CD8-positive, alpha-beta memory T cell (primary cell): ENCODE measurements at regions not wholly inside any gene's neighbourhood (a gene's known extent, or its start where the extent isn't known, plus 50 kb on each side); places are given as distances from the start of the nearest gene placed in this dataset.

Experiments
- CTCF ChIA-PET: fragments of 350-600 bp; sonication (Branson Sonifier 250); formaldehyde crosslinking; loops from one replicate; lab custom pipeline; 2021; ENCODE audit warnings: antibody characterized with exemption; lab: Charles Lee
- POLR2A ChIA-PET: fragments of 350-600 bp; sonication (Branson Sonifier 250); formaldehyde crosslinking; loops from one replicate; lab custom pipeline; 2021; ENCODE audit warnings: antibody characterized with exemption; lab: Charles Lee
- DNase-seq, 5 donors: peaks; one replicate each; pipeline versions ENCODE4 v3.0.0 to v3.0.0-alpha.2; 2020 to 2022; ENCODE audit warnings: mixed read lengths in 1 of 5
- H3K27ac ChIP-seq: one replicate; pipeline ENCODE4 v1.7.0; 2013; ENCODE audit warnings: low read depth, mild to moderate bottlenecking, low read length, moderate library complexity
- H3K27me3 ChIP-seq: 2 replicates; pipeline ENCODE4 v1.7.0; 2013; ENCODE audit warnings: low read length, mild to moderate bottlenecking; ENCODE audit not compliant: insufficient read depth, poor library complexity, severe bottlenecking
- H3K36me3 ChIP-seq: 2 replicates; pipeline ENCODE4 v1.7.0; 2013; ENCODE audit warnings: mild to moderate bottlenecking, low read length, moderate library complexity; ENCODE audit not compliant: insufficient read depth
- H3K4me1 ChIP-seq: 2 replicates; pipeline ENCODE4 v1.7.0; 2013; ENCODE audit warnings: mild to moderate bottlenecking, low read length, moderate library complexity; ENCODE audit not compliant: insufficient read depth
- H3K4me3 ChIP-seq: 2 replicates; pipeline ENCODE4 v1.7.0; 2013; ENCODE audit warnings: mild to moderate bottlenecking, low read length
- H3K9me3 ChIP-seq: 2 replicates; pipeline ENCODE4 v1.7.0; 2013; ENCODE audit warnings: mild to moderate bottlenecking, low read length
- H3K27ac Mint-ChIP-seq, 8 donors: one replicate each; pipeline ENCODE4 v1.8.0; 2020 to 2021; ENCODE audit warnings: mixed read lengths in 8 of 8, mild to moderate bottlenecking in 6 of 8, inconsistent platforms in 3 of 8, moderate library complexity in 3 of 8
- H3K27me3 Mint-ChIP-seq, 2 donors: one replicate each; pipeline ENCODE4 v1.8.0; 2020 to 2021; ENCODE audit warnings: mixed read lengths in 2 of 2, mild to moderate bottlenecking in 1 of 2, moderate library complexity in 1 of 2
- H3K36me3 Mint-ChIP-seq, 3 donors: one replicate each; pipeline ENCODE4 v1.8.0; 2020 to 2021; ENCODE audit warnings: mixed read lengths in 3 of 3, inconsistent platforms in 1 of 3, mild to moderate bottlenecking in 1 of 3
- H3K4me1 Mint-ChIP-seq, 3 donors: one replicate each; pipeline ENCODE4 v1.8.0; 2020 to 2021; ENCODE audit warnings: mixed read lengths in 3 of 3, inconsistent platforms in 1 of 3, mild to moderate bottlenecking in 1 of 3
- H3K4me3 Mint-ChIP-seq, 7 donors: one replicate each; pipeline ENCODE4 v1.8.0; 2020 to 2021; ENCODE audit warnings: mixed read lengths in 7 of 7, mild to moderate bottlenecking in 6 of 7, moderate library complexity in 4 of 7, inconsistent platforms in 2 of 7
- H3K9me3 Mint-ChIP-seq, 5 donors: one replicate each; pipeline ENCODE4 v1.8.0; 2020 to 2022; ENCODE audit warnings: mixed read lengths in 5 of 5, mild to moderate bottlenecking in 3 of 5, moderate library complexity in 2 of 5, inconsistent platforms in 1 of 5

DNA sequence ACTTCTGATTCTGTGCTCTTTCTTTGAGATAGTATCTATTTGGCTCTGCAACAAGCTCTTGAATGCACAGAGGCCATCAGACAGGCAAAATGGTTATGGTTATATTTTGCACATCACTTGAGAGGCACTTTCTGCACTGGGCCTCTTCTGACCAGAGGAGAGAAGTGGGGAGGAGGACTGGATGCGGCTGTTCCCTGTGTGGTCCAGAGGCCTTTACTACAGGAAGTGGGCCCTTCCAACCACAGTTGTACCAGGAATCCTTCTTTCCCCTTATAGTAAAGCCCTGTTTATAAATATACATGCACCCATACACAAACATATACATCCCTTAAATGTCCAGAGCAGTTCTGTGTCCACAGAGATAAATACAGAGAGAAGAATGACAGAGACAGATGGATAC, 182.7 kb upstream of the HHIP start:
- Mint-ChIP-seq H3K9me3 (peaks cover 0 to 7% (median 3%) of the 10 kb centered on the region in 5 donors), H3K4me3 (no peak overlapping the region), H3K36me3 (no peaks in the 10 kb centered on the region), H3K4me1 (no peaks in the 10 kb centered on the region), H3K27me3 (peaks cover 0 to 3% of the 10 kb centered on the region in 2 donors), H3K27ac (no peak overlapping the region)
- H3K27ac ChIP-seq: no peak overlapping the region
- DNase-seq: no peak
- ChIA-PET CTCF (no interaction called here), POLR2A (no interaction called here)
- H3K36me3 ChIP-seq: no peaks in the 10 kb centered on the region
- no peak overlapping the region for H3K4me3 ChIP-seq
- no peaks in the 10 kb centered on the region for H3K4me1 ChIP-seq
- no peaks in the 10 kb centered on the region for H3K27me3 ChIP-seq
- no peaks in the 10 kb centered on the region for H3K9me3 ChIP-seq

GRCh38 chr4:144463896-144464295, 182.1 kb upstream of the HHIP start:
- no peak overlapping the region for H3K4me3 Mint-ChIP-seq
- H3K9me3 ChIP-seq: no peaks in the 10 kb centered on the region
- no peaks in the 10 kb centered on the region for H3K4me1 ChIP-seq
- no peaks in the 10 kb centered on the region for H3K36me3 ChIP-seq
- no peaks in the 10 kb centered on the region for H3K36me3 Mint-ChIP-seq
- no peak for DNase-seq
- no peak overlapping the region for H3K27ac Mint-ChIP-seq
- H3K27me3 Mint-ChIP-seq: peaks cover 0 to 3% of the 10 kb centered on the region in 2 donors
- H3K9me3 Mint-ChIP-seq: peaks cover 0 to 7% (median 2%) of the 10 kb centered on the region in 5 donors
- POLR2A ChIA-PET: no interaction called here
- H3K27ac ChIP-seq: no peak overlapping the region
- CTCF ChIA-PET: no interaction called here
- H3K27me3 ChIP-seq: no peaks in the 10 kb centered on the region
- no peaks in the 10 kb centered on the region for H3K4me1 Mint-ChIP-seq
- no peak overlapping the region for H3K4me3 ChIP-seq

- Histone ChIP-seq H3K27ac (no peak overlapping the region), H3K9me3 (no peaks in the 10 kb centered on the region), H3K27me3 (no peaks in the 10 kb centered on the region), H3K4me1 (no peaks in the 10 kb centered on the region), H3K4me3 (no peak overlapping the region), H3K36me3 (no peaks in the 10 kb centered on the region)
- Mint-ChIP-seq H3K9me3 (peaks cover 0 to 8% (median 2%) of the 10 kb centered on the region in 5 donors), H3K27me3 (no peaks in the 10 kb centered on the region), H3K4me1 (no peaks in the 10 kb centered on the region), H3K36me3 (no peaks in the 10 kb centered on the region), H3K27ac (no peak overlapping the region), H3K4me3 (no peak overlapping the region)
- no peak for DNase-seq
- ChIA-PET CTCF (no interaction called here), POLR2A (no interaction called here)
Measured at GRCh38 chr4:144465546-144465945, 180.4 kb upstream of the HHIP start.

DNA sequence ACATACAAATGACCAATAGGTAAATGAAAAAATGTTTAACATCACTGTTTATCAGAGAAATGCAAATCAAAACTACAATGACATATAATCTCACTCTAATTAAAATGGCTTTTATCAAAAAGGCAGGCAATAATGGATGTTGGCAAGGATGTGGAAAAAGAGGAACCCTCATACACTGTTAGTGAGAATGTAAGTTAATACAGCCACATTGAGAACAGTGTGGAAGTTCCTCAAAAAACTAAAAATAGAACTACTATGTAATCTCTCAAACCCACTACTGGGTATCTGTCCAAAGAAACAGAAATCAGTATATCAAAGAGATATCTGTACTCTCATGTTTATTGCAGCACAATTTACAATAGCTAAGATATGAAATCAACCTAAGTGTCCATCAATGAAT, 165.9 kb upstream of the HHIP start:
- no peaks in the 10 kb centered on the region for H3K36me3 Mint-ChIP-seq
- H3K27ac Mint-ChIP-seq: no peak overlapping the region
- peaks cover 4 to 23% (median 13%) of the 10 kb centered on the region in 5 donors for H3K9me3 Mint-ChIP-seq
- H3K4me1 Mint-ChIP-seq: no peaks in the 10 kb centered on the region
- DNase-seq: no peak
- no peak overlapping the region for H3K4me3 Mint-ChIP-seq
- POLR2A ChIA-PET: no interaction called here
- Histone ChIP-seq H3K27me3 (no peaks in the 10 kb centered on the region), H3K36me3 (no peaks in the 10 kb centered on the region), H3K4me1 (no peaks in the 10 kb centered on the region), H3K4me3 (no peak overlapping the region), H3K27ac (no peak overlapping the region), H3K9me3 (no peaks in the 10 kb centered on the region)
- H3K27me3 Mint-ChIP-seq: no peaks in the 10 kb centered on the region
- CTCF ChIA-PET: no interaction called here

- Histone ChIP-seq H3K36me3 (no peaks in the 10 kb centered on the region), H3K4me1 (no peaks in the 10 kb centered on the region), H3K27ac (no peak overlapping the region), H3K4me3 (no peak overlapping the region), H3K9me3 (no peaks in the 10 kb centered on the region), H3K27me3 (no peaks in the 10 kb centered on the region)
- Mint-ChIP-seq H3K36me3 (no peaks in the 10 kb centered on the region), H3K27me3 (no peaks in the 10 kb centered on the region), H3K4me1 (no peaks in the 10 kb centered on the region), H3K27ac (no peak overlapping the region), H3K4me3 (no peak overlapping the region), H3K9me3 (peaks cover 0 to 11% (median 5%) of the 10 kb centered on the region in 5 donors)
- no peak for DNase-seq
- CTCF ChIA-PET: no interaction called here
- POLR2A ChIA-PET: no interaction called here
Measured at GRCh38 chr4:144489831-144490230, 156.1 kb upstream of the HHIP start.

- Histone ChIP-seq H3K4me3 (no peak overlapping the region), H3K27me3 (no peaks in the 10 kb centered on the region), H3K36me3 (no peaks in the 10 kb centered on the region), H3K27ac (no peak overlapping the region), H3K9me3 (no peaks in the 10 kb centered on the region), H3K4me1 (no peaks in the 10 kb centered on the region)
- Mint-ChIP-seq H3K9me3 (peaks cover 0 to 3% (median 2%) of the 10 kb centered on the region in 5 donors), H3K4me3 (no peak overlapping the region), H3K4me1 (no peaks in the 10 kb centered on the region), H3K27me3 (no peaks in the 10 kb centered on the region), H3K36me3 (no peaks in the 10 kb centered on the region), H3K27ac (no peak overlapping the region)
- ChIA-PET CTCF (no interaction called here), POLR2A (no interaction called here)
- no peak for DNase-seq
Measured at GRCh38 chr4:144494280-144494679, 151.7 kb upstream of the HHIP start.

DNA sequence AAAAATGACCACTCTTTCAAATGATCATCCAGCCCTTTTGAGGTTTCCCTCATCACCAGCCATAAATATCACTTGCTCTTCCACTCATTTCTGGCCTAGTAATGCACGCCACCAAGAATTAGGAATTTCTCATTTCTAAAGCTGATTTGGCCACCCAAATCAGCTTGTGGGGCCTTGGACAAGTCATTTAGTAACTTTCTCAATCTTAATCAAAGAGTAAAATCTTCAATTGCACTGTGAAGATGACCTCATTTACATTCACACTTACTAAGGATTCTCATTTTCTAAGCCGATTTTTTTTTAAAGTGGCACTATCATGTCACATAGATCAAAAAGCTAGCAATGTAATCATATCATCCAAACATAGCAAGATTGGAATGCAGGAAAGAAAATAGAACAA, 150.0 kb upstream of the HHIP start:
- ChIA-PET CTCF (no interaction called here), POLR2A (no interaction called here)
- Mint-ChIP-seq H3K9me3 (peaks cover 0 to 3% (median 2%) of the 10 kb centered on the region in 5 donors), H3K36me3 (no peaks in the 10 kb centered on the region), H3K27ac (no peak overlapping the region), H3K4me1 (no peaks in the 10 kb centered on the region), H3K27me3 (no peaks in the 10 kb centered on the region), H3K4me3 (no peak overlapping the region)
- Histone ChIP-seq H3K27me3 (no peaks in the 10 kb centered on the region), H3K27ac (no peak overlapping the region), H3K4me1 (no peaks in the 10 kb centered on the region), H3K9me3 (no peaks in the 10 kb centered on the region), H3K36me3 (no peaks in the 10 kb centered on the region), H3K4me3 (no peak overlapping the region)
- DNase-seq: no peak

- ChIA-PET CTCF (no interaction called here), POLR2A (no interaction called here)
- Histone ChIP-seq H3K9me3 (no peaks in the 10 kb centered on the region), H3K36me3 (no peaks in the 10 kb centered on the region), H3K27ac (no peak overlapping the region), H3K4me1 (no peaks in the 10 kb centered on the region), H3K27me3 (no peaks in the 10 kb centered on the region), H3K4me3 (no peak overlapping the region)
- H3K36me3 Mint-ChIP-seq: no peaks in the 10 kb centered on the region
- no peaks in the 10 kb centered on the region for H3K4me1 Mint-ChIP-seq
- H3K4me3 Mint-ChIP-seq: no peak overlapping the region
- peaks cover 0 to 3% (median 2%) of the 10 kb centered on the region in 5 donors for H3K9me3 Mint-ChIP-seq
- no peak overlapping the region for H3K27ac Mint-ChIP-seq
- DNase-seq: no peak
- H3K27me3 Mint-ChIP-seq: peaks cover 0 to 1% of the 10 kb centered on the region in 2 donors
Measured at GRCh38 chr4:144499777-144500176, 146.2 kb upstream of the HHIP start.
